HG03159 (cell line): ENCODE measurements at regions not wholly inside any gene's neighbourhood (a gene's known extent, or its start where the extent isn't known, plus 50 kb on each side); places are given as distances from the start of the nearest gene placed in this dataset.

Source experiments
- ATAC-seq: cut with Tn5 transposase; IDR thresholded peaks from one replicate; pipeline ENCODE4 v1.9.1; 2021; ENCODE audit warnings: mild to moderate bottlenecking, moderate library complexity; ENCODE audit not compliant: unreplicated experiment

GRCh38 chr4:13081830-13082229 is 402.3 kb downstream of the RAB28 start:
- no peak for ATAC-seq

- ATAC-seq, result no peak
Measured at GRCh38 chr4:13067077-13067476, 417.1 kb downstream of the RAB28 start.

- no peak for ATAC-seq
Measured at GRCh38 chr4:13059019-13059418, 425.1 kb downstream of the RAB28 start.

DNA sequence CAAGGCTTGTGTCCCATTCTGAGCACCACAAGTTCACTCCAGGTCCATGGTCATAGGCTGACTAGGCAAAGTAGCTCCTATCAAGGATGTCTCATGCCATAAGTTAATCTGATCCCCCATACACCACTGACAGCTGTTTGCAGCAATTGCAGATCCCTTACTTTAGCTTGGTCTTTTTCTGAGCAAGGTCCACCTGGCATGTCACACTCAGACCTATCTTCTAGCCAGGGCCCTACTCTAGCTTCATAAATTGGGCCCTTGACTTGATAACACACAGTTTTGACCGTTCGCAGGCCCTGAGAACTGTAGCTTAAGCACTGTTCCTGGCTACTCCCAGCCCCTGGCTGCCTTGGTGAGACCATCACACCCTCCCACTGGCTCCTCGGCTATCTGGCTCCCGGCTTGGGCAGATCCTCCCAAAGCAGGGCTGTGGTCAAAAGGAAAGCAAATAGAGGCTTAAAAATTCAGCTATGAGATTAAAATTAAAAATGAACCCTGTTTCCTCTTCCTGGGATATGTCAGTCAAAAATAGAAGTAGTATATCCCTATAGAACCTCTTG is 427.4 kb downstream of the RAB28 start:
- no peak for ATAC-seq

DNA sequence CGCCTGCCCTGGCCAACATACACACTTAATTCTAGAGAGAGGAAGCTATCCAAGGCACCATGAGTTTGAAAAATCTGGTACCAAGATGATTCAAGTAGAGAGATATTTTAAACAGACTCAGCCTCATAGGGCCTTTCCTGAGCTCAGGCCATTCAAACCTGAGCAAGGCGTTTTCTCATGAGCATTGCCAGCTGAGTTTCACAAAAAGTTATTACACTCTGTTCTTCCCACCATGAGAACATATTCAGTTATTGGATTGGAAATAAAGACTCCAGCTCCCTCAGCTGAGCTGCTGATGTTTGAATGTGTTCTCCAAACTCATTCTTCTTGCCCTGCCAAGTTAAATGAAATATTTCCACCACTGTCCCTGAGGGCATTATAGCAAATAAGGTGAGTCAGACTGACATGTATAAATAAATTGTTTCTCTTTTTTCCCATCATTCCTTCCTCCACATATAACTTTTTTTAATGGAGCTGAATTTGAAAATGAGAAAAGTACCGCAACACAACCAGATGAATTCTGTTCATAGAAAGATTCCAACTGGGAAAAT is 429.6 kb downstream of the RAB28 start:
- no peak for ATAC-seq

GRCh38 chr4:13047591-13047990 is 436.5 kb downstream of the RAB28 start:
- no peak for ATAC-seq

- no peak for ATAC-seq
Measured at GRCh38 chr4:13036841-13037240, 447.3 kb downstream of the RAB28 start.

- no peak for ATAC-seq
Measured at GRCh38 chr4:13032936-13033335, 451.2 kb downstream of the RAB28 start.

GRCh38 chr4:13024147-13025105 is 459.7 kb downstream of the RAB28 start:
- ATAC-seq, result no peak

- no peak for ATAC-seq
Measured at GRCh38 chr4:13007802-13008470, 476.2 kb downstream of the RAB28 start.

DNA sequence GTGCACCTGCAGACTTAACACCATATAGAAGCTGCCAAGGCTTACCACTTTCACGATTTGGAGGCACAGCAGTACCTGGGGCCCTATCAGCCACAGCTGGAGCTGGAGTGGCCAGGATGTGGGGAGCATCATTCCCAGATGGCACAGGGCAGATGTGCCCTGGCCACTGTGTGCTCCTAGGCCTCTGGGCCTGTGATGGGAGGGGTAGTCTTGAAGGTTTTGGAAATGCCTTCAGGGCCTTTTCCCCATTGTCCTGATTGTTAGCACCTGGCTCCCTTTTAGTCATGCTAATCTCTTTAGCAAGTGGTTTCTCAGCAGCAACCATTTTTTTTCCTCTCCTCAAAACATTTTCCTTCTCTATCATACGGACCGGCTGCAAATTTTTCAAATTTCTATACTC is 490.2 kb downstream of the RAB28 start:
- ATAC-seq, result no peak

GRCh38 chr4:12987284-12987683 is 496.9 kb downstream of the RAB28 start:
- no peak for ATAC-seq

- ATAC-seq, result no peak
Measured at GRCh38 chr4:12979797-12980196, 504.3 kb downstream of the RAB28 start.

- no peak for ATAC-seq
Measured at GRCh38 chr4:12978310-12978709, 505.8 kb downstream of the RAB28 start.

GRCh38 chr4:12975511-12975910 is 508.6 kb downstream of the RAB28 start:
- no peak for ATAC-seq

DNA sequence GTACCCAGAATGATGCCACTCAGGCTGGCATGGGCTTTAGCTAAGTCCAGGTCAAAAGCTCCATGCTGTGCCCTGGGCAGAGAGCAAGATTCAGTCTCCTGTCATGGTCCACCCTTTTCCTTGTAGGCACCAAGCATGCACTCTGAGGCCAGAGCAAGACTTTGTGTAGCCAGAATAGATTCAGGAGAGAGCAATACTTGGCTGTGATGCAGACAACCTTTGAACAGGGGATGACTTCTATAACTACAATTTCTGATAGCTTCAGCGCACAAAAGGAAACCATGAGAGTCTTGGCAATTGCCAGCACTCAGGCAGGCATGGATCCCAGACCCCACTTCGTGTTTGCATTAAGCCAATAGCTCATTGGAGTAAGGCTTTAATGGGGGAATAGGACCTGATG is 510.6 kb downstream of the RAB28 start:
- no peak for ATAC-seq

DNA sequence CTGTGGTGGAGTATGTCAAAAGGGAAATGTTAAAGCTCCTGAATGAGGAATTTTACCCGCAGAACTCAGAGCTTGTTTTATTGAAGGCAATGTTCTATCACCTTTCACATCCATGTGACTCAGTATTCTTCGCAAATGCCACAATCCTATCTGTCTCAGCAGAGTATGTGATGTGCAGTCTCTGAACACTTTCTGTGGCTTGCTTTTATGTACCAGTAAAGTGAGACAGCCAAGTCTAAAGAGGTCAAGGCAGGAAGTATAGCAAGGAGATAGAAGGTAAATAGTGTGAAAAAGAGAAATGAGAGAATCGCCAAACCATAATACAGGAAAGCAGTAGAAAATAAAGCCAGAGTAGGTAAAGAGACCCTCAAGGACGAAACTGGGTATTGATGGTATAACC is 515.8 kb downstream of the RAB28 start:
- ATAC-seq, result no peak

DNA sequence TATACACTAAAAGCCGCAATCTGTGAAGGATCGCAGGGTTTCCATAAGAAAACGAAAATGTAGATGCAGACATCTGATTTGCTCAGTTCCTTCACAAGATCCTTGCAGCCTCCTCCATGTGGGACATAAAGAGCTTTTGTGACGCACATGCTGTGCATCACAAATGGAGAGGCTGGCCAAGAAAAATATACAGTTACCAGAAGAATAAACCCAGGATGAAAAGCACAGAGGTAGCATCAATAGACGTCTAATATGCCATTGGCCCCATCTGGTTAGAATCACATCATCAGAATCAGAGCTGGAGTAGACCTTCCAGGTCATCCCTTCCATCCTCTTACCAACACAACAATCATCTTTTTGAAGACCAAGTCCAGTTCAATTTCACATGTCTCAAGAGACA is 517.4 kb downstream of the RAB28 start:
- no peak for ATAC-seq

DNA sequence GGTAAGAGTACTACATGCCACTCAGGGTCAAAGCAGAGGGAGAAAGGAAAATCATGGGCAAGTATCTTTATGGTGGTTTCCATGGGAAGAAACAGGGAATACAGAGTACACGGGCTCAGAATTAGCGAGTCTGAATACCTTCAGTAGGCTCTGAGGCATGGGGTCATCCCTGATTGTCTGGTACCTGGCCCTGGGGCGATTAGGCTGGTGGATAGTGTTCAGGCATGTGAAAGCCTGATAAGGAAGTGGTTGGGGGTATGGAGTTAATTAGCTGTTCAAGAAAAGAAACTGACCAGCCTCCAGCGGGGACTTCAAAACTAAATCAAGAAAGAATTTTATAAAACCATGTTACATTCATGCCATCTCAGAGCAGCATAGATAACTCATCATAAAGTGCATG is 518.8 kb downstream of the RAB28 start:
- ATAC-seq, result no peak

GRCh38 chr4:12963912-12964311 is 520.2 kb downstream of the RAB28 start:
- ATAC-seq, result no peak

DNA sequence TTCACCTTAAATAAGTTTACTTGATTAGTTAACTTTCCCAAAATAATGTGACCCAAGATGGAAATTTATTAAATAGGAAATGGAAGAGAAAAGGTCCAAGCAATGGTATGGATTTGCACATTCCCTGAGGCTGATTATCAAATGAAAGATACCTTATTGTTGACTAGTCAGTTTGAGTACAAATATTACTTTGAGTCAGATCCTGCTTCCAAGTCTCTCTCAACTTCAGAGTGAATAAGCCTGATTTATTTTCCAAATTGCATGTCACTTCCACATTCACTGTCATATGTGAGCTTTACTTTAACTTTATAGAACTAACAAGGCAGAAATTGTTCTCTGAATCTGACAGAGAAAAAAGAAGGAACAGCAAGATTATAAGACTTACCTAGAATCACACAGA is 520.8 kb downstream of the RAB28 start:
- no peak for ATAC-seq

DNA sequence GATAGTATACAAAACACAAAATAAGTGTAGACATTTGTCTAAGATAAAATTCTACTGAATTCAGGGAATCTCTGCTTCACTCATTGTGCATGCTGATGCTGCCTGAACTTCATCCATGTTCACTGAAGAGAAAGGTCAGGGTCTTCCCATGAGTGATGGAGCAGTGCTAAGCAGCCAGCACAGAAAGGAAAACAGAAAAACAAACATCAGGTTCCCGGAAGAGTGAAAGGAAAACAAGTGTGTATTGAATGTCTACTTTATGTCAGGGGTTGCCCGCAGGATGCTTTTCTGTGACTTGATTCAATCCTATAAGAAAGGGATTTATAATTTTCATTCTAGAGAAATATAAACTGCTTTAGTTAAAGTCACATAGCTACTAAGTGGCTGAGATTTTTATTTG is 522.4 kb downstream of the RAB28 start:
- no peak for ATAC-seq
